BJ (cell line): ENCODE measurements at regions not wholly inside any gene's neighbourhood (a gene's known extent, or its start where the extent isn't known, plus 50 kb on each side); places are given as distances from the start of the nearest gene placed in this dataset.
A peak's percentile ranks its signal among the peaks of the same experiment; 100 is the strongest.

Source experiments
- CTCF ChIA-PET: fragments of 350-600 bp; formaldehyde crosslinking; extraction: SDS; loops from one replicate; lab custom pipeline; 2021; ENCODE audit warnings: antibody characterized with exemption, inconsistent platforms; lab: Yijun Ruan, JAX
- POLR2A ChIA-PET: fragments of 300-600 bp; sonication (Branson Sonifier 250); formaldehyde crosslinking; extraction: SDS; loops from one replicate; lab custom pipeline; 2021; ENCODE audit warnings: antibody characterized with exemption; lab: Charles Lee
- DNase-seq: peaks from one replicate; pipeline ENCODE4 v3.0.0-alpha.2; 2011; ENCODE audit warnings: low read depth
- H3K27me3 ChIP-seq: 2 replicates; pipeline ENCODE4 v1.6.0; 2011; ENCODE audit warnings: low read length; ENCODE audit not compliant: control insufficient read depth, insufficient read depth
- H3K36me3 ChIP-seq: 2 replicates; pipeline ENCODE4 v1.5.1; 2011; ENCODE audit warnings: low read length; ENCODE audit not compliant: control insufficient read depth, insufficient read depth
- H3K4me3 ChIP-seq: 2 replicates; pipeline ENCODE4 v1.5.1; 2011; ENCODE audit warnings: low read depth, mild to moderate bottlenecking, control low read depth, low read length
- TF ChIP-seq, protein P1 (sequence below): IDR thresholded peaks from 2 replicates; pipeline ENCODE4 v1.5.1; 2011; ENCODE audit warnings: low read depth, mild to moderate bottlenecking, control low read depth, inconsistent platforms, low read length, moderate library complexity; ENCODE audit not compliant: insufficient read depth

DNA sequence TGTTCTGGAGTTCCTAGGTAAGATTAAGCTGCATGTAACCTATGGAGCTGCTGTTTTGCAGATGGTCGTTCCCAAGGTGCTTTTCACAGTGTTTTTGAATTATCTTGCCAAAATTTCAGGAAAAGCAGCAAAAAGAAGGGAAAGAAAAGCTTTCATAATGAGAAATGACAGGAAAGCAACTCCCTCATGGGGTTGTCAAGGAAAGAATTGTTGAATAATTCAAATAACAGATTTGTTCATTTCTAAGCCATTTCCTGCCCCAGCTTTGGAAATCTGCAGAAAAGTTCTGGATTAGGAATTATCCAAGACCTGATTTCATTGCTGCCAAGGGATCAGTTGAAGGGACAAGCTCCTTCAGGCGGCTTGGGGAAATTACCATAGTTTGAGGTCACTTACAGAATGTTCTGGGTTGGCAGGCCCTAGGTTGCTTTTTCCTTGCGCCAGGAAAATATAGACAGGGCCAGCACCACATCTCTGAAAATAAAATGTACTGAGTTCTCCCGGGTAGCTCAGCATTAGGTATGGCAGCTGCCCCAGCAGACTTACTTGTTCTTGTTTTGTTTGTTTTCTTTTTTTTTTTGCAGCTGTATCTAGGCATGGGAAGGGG lies 354.7 kb downstream of the STIM2 start:
- Histone ChIP-seq H3K27me3 (no peaks in the 10 kb centered on the region), H3K4me3 (no peak overlapping the region), H3K36me3 (no peaks in the 10 kb centered on the region)
- TF ChIP-seq, protein P1, sequence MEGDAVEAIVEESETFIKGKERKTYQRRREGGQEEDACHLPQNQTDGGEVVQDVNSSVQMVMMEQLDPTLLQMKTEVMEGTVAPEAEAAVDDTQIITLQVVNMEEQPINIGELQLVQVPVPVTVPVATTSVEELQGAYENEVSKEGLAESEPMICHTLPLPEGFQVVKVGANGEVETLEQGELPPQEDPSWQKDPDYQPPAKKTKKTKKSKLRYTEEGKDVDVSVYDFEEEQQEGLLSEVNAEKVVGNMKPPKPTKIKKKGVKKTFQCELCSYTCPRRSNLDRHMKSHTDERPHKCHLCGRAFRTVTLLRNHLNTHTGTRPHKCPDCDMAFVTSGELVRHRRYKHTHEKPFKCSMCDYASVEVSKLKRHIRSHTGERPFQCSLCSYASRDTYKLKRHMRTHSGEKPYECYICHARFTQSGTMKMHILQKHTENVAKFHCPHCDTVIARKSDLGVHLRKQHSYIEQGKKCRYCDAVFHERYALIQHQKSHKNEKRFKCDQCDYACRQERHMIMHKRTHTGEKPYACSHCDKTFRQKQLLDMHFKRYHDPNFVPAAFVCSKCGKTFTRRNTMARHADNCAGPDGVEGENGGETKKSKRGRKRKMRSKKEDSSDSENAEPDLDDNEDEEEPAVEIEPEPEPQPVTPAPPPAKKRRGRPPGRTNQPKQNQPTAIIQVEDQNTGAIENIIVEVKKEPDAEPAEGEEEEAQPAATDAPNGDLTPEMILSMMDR, result no peak
- no peak for DNase-seq
- CTCF ChIA-PET, result no interaction called here
- POLR2A ChIA-PET, result no interaction called here

DNA sequence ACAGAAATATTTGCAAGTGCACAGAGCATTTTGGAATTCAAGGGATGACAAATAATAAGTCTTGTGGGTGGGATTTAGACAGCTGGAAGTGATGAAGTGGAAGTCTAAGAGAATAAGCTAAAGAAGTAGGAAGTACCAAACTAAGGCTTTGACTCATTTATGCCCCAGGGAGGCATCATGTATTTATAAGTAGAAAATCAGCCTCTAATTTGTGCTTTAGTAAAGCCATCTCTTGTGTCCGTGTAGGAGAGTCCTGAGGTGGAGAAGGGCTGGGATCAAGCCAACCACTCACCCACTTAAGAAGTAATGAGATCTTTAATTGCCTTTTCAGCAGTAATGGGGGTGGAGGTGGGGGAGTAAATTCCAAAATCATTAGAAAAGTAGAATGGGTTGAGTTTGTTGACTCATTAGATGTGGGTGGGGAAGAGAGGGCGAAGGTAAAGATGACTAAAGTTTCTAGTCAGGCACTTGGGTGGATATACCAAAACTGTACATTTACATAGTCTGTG lies 356.7 kb downstream of the STIM2 start:
- POLR2A ChIA-PET, result no interaction called here
- H3K4me3 ChIP-seq, result no peak overlapping the region
- H3K27me3 ChIP-seq, result no peaks in the 10 kb centered on the region
- TF ChIP-seq, protein P1, result no peak
- peak; percentile 57 for DNase-seq
- no peaks in the 10 kb centered on the region for H3K36me3 ChIP-seq
- CTCF ChIA-PET, result interaction anchor here (0.7 to 1.4 kb wide), 2 partner anchors 10 to 16 kb away, joined by 3 to 6 read pairs; no protein-coding TSS in a partner anchor

GRCh38 chr4:27218013-27218412 lies 357.4 kb downstream of the STIM2 start:
- ChIA-PET POLR2A (no interaction called here), CTCF (interaction anchor here (1.4 kb wide), 1 partner anchor 16 kb away, joined by 3 read pairs; no protein-coding TSS in a partner anchor)
- TF ChIP-seq, protein P1, result no peak
- Histone ChIP-seq H3K27me3 (no peaks in the 10 kb centered on the region), H3K36me3 (no peaks in the 10 kb centered on the region), H3K4me3 (no peak overlapping the region)
- DNase-seq, result no peak

- POLR2A ChIA-PET, result no interaction called here
- H3K27me3 ChIP-seq, result no peaks in the 10 kb centered on the region
- DNase-seq, result no peak
- CTCF ChIA-PET, result no interaction called here
- TF ChIP-seq, protein P1, result no peak
- H3K36me3 ChIP-seq, result no peaks in the 10 kb centered on the region
- no peak overlapping the region for H3K4me3 ChIP-seq
These were observed 362.7 kb downstream of the STIM2 start for GRCh38 chr4:27223326-27223725.

DNA sequence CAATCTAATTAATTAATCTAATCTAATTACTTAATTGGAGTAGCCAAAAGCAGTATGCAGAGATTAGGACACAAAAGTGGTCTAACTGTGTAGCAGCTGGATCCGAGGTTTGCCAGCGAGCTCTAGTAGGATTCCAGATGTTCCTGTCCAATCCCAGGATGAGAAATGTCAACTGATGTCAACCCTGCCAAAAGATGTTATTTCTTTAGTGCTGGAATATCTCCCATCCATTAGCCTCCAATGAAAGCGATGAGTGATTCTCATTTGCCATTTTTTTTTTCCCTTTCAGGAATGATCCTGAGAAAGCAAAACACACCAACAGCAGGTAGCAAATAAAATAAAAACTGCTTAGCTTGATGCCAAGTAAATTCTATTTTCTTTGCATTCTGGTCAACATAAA lies 372.9 kb downstream of the STIM2 start:
- ChIA-PET POLR2A (no interaction called here), CTCF (interaction anchor here (1.0 kb wide), 2 partner anchors 16 to 85 kb away, joined by 3 read pairs; no protein-coding TSS in a partner anchor)
- no peak for DNase-seq

More for the DNA sequence above, 372.9 kb downstream of the STIM2 start:
- no peaks in the 10 kb centered on the region for H3K36me3 ChIP-seq
- H3K4me3 ChIP-seq, result no peak overlapping the region
- no peaks in the 10 kb centered on the region for H3K27me3 ChIP-seq
- TF ChIP-seq, protein P1, result no peak
